Progenitor cell of endocrine pancreas (in vitro differentiated cells): ENCODE measurements at regions not wholly inside any gene's neighbourhood (a gene's known extent, or its start where the extent isn't known, plus 50 kb on each side); places are given as distances from the start of the nearest gene placed in this dataset.
A peak's percentile ranks its signal among the peaks of the same experiment; 100 is the strongest.

Experiments used
- DNase-seq: peaks from one replicate; pipeline ENCODE4 v3.0.0; 2021; ENCODE audit warnings: low spot score; ENCODE audit not compliant: unreplicated experiment
- H3K27ac Mint-ChIP-seq: 2 replicates; pipeline ENCODE4 v1.8.0; 2021; ENCODE audit warnings: mild to moderate bottlenecking, moderate library complexity, mixed read lengths
- H3K27me3 Mint-ChIP-seq: 2 replicates; pipeline ENCODE4 v1.8.0; 2021; ENCODE audit warnings: mixed read lengths
- H3K36me3 Mint-ChIP-seq: 2 replicates; pipeline ENCODE4 v1.8.0; 2022; ENCODE audit warnings: mixed read lengths; ENCODE audit not compliant: insufficient read depth
- H3K4me1 Mint-ChIP-seq: 2 replicates; pipeline ENCODE4 v1.8.0; 2021; ENCODE audit warnings: low read depth, mixed read lengths
- H3K4me3 Mint-ChIP-seq: 2 replicates; pipeline ENCODE4 v1.8.0; 2021; ENCODE audit warnings: low read depth, mild to moderate bottlenecking, moderate library complexity, mixed read lengths
- H3K9me3 Mint-ChIP-seq: 2 replicates; pipeline ENCODE4 v1.8.0; 2021; ENCODE audit warnings: low read depth, mixed read lengths
- TF ChIP-seq, protein P1 (sequence below): fragments of 200-600 bp; sonication (generic); IDR thresholded peaks from one replicate; pipeline ENCODE4 v1.5.0; 2021; ENCODE audit warnings: antibody characterized with exemption, mild to moderate bottlenecking; ENCODE audit not compliant: unreplicated experiment

DNA sequence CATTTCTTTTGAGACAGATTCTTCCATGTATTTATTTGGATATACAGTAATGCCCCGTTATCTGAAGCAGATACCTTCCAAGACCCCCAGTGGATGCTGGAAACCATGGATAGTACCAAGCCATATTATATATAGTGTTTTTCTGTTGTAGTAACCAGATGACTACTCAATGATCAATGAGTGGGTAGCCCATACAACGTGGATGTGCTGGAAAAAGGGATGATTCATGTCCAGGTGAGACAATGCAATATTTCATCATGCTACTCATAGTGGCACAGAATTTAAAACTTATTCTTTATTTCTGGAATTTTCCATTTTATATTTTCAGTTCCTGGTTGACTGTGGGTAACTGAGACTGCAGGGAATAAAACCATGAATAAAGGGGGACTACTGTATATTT, 427.5 kb downstream of the METTL15 start:
- Mint-ChIP-seq H3K27me3 (no peaks in the 10 kb centered on the region), H3K4me3 (no peak overlapping the region), H3K27ac (no peak overlapping the region), H3K4me1 (peaks cover 1% of the 10 kb centered on the region), H3K36me3 (no peaks in the 10 kb centered on the region), H3K9me3 (no peaks in the 10 kb centered on the region)
- no peak for DNase-seq
- TF ChIP-seq, protein P1, sequence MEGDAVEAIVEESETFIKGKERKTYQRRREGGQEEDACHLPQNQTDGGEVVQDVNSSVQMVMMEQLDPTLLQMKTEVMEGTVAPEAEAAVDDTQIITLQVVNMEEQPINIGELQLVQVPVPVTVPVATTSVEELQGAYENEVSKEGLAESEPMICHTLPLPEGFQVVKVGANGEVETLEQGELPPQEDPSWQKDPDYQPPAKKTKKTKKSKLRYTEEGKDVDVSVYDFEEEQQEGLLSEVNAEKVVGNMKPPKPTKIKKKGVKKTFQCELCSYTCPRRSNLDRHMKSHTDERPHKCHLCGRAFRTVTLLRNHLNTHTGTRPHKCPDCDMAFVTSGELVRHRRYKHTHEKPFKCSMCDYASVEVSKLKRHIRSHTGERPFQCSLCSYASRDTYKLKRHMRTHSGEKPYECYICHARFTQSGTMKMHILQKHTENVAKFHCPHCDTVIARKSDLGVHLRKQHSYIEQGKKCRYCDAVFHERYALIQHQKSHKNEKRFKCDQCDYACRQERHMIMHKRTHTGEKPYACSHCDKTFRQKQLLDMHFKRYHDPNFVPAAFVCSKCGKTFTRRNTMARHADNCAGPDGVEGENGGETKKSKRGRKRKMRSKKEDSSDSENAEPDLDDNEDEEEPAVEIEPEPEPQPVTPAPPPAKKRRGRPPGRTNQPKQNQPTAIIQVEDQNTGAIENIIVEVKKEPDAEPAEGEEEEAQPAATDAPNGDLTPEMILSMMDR = no peak

DNA sequence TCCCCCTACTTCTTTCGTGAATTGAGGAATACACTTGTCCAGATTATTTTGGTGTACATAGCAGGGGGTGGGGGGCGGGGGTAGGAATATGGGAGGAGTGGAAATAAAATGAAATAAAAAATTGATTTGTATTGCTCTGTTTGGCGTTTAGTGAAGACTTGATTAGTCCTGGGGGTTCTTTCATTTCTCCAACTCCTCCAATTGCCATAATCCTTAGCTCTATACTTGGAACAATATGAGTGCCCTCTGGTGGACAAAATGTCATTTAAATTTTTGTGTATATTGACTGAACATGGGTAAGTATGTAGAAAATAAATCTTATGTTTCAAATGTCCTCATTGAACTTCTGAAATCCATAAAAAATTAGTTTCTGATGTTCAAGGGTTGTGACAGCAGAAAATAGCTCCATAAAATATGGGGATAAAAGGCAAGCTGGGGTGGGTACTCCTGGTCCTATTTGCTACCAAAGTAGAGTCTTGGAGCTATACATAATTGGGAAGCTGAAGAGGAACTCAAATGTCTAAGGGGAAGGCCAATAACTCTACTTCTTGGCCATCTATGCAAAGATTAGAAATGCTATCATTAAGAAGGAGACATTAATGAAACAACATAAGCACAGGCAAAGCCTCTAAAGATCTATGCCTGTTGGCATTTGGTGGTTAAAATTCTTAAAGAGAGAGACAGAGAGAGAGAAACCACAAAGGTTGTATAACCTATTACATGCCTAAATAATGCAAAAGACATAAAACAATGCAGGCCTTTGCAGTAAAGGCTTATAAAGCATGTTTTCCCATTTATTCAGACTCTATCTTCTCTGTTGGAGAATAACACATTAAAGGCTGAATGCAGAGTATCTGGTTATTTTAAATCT, 421.6 kb downstream of the METTL15 start:
- TF ChIP-seq, protein P1 = peak; percentile 62
- H3K36me3 Mint-ChIP-seq = peaks cover 2% of the 10 kb centered on the region
- H3K4me1 Mint-ChIP-seq = peaks cover 1% of the 10 kb centered on the region
- H3K4me3 Mint-ChIP-seq = no peak overlapping the region
- H3K9me3 Mint-ChIP-seq = peaks cover 12% of the 10 kb centered on the region
- H3K27ac Mint-ChIP-seq = no peak overlapping the region
- DNase-seq = no peak
- no peaks in the 10 kb centered on the region for H3K27me3 Mint-ChIP-seq

DNA sequence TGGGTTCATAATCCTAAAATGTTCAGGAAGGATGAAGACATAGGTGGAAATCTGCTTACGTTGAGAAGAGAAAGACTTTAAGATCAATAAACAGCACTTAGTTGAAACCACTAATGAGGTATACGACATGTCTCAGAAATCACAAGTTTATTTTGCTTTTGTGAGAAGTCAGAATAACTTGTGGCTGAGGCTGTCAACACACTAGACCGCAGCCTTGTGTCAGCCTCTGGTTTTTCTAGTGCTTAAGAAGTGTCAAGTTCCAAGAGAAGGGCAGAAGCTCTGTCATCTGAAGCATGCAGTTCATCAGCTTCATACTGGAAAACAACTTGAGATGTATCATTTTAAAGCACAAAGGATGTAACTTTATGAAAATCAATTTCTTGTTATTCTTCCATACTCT, 420.9 kb downstream of the METTL15 start:
- DNase-seq = no peak
- TF ChIP-seq, protein P1 = no peak
- Mint-ChIP-seq H3K27me3 (no peaks in the 10 kb centered on the region), H3K36me3 (peaks cover 4% of the 10 kb centered on the region), H3K27ac (no peak overlapping the region), H3K4me3 (no peak overlapping the region), H3K4me1 (no peaks in the 10 kb centered on the region), H3K9me3 (peaks cover 17% of the 10 kb centered on the region)

DNA sequence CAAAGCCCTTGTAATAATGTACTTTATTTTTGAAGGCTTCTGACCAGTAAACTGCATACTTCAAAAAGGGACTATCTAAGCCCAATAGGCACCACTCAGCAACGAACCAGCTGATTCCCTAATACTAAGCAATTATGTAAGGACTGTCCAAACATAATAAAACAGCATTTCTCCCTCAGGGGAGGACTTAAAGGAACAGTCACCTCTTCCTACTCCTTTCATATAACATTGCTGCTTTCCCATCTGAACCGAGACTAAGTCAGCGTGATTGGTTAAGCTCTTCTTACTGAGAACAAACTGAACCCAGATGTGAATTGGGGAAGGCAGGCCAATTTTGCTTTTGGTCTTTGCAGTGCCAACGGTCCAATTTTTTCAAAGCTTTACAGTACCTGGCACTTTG, 420.0 kb downstream of the METTL15 start:
- Mint-ChIP-seq H3K27ac (no peak overlapping the region), H3K4me1 (no peaks in the 10 kb centered on the region), H3K27me3 (no peaks in the 10 kb centered on the region), H3K4me3 (no peak overlapping the region), H3K36me3 (peaks cover 4% of the 10 kb centered on the region), H3K9me3 (peaks cover 22% of the 10 kb centered on the region)
- DNase-seq = no peak
- TF ChIP-seq, protein P1 = no peak

DNA sequence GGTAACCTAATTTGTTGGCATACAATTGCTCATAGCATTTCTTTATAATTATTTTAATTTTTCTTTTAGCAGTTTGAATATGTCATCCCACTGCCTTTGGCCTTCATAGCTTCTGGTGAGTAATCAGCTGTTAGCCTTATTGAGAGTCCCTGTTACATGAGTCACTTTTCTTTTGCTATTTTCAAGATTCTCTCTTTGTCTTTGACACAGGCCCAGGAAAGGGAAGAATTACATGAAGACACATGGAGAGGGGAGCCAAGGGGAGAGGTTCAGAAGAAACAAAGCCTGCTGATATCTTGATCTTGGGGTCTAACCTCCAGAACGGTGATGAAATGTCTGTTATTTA, 418.2 kb downstream of the METTL15 start:
- TF ChIP-seq, protein P1 = no peak
- Mint-ChIP-seq H3K9me3 (peaks cover 22% of the 10 kb centered on the region), H3K36me3 (peaks cover 4% of the 10 kb centered on the region), H3K4me1 (no peaks in the 10 kb centered on the region), H3K4me3 (no peak overlapping the region), H3K27ac (no peak overlapping the region), H3K27me3 (no peaks in the 10 kb centered on the region)
- DNase-seq = no peak
